CMK (cell line): ENCODE measurements at regions not wholly inside any gene's neighbourhood (a gene's known extent, or its start where the extent isn't known, plus 50 kb on each side); places are given as distances from the start of the nearest gene placed in this dataset.
"Not testable (repeated sequence)": the region's sequence is repeated elsewhere in the genome, so short reads cannot be mapped to it uniquely, and the experiment has no call there.

ENCODE experiments used
- DNase-seq: peaks from one replicate; pipeline ENCODE4 v3.0.0-alpha.2; 2010; ENCODE audit warnings: low read depth

- DNase-seq: peak; percentile 42
Observed at GRCh38 chr2:13698847-13699246, 933.7 kb upstream of the LRATD1 start.

GRCh38 chr2:13699939-13700338 lies 932.6 kb upstream of the LRATD1 start:
- not testable (repeated sequence) for DNase-seq

- no peak for DNase-seq
Observed at GRCh38 chr2:13711154-13711553, 921.4 kb upstream of the LRATD1 start.

GRCh38 chr2:13714466-13714865 lies 918.1 kb upstream of the LRATD1 start:
- no peak for DNase-seq

GRCh38 chr2:13725945-13726344 lies 906.6 kb upstream of the LRATD1 start:
- DNase-seq: no peak

- no peak for DNase-seq
Observed at GRCh38 chr2:13745330-13745729, 887.2 kb upstream of the LRATD1 start.

- DNase-seq: no peak
Observed at GRCh38 chr2:13751955-13752354, 880.6 kb upstream of the LRATD1 start.

GRCh38 chr2:13758412-13758811 lies 874.1 kb upstream of the LRATD1 start:
- DNase-seq: no peak

GRCh38 chr2:13768274-13768673 lies 864.2 kb upstream of the LRATD1 start:
- DNase-seq: no peak

GRCh38 chr2:13770279-13770678 lies 862.2 kb upstream of the LRATD1 start:
- DNase-seq: no peak

- DNase-seq: no peak
Observed at GRCh38 chr2:13779996-13780395, 852.5 kb upstream of the LRATD1 start.

- DNase-seq: no peak
Observed at GRCh38 chr2:13791019-13791547, 841.4 kb upstream of the LRATD1 start.

- DNase-seq: no peak
Observed at GRCh38 chr2:13806539-13806938, 826.0 kb upstream of the LRATD1 start.

- DNase-seq: no peak
Observed at GRCh38 chr2:13813236-13813635, 819.3 kb upstream of the LRATD1 start.

- no peak for DNase-seq
Observed at GRCh38 chr2:13818002-13818401, 814.5 kb upstream of the LRATD1 start.

- DNase-seq: no peak
Observed at GRCh38 chr2:13819896-13820295, 812.6 kb upstream of the LRATD1 start.

GRCh38 chr2:13821255-13821880 lies 811.1 kb upstream of the LRATD1 start:
- DNase-seq: no peak

- DNase-seq: no peak
Observed at GRCh38 chr2:13822365-13822764, 810.2 kb upstream of the LRATD1 start.

GRCh38 chr2:13826314-13826853 lies 806.1 kb upstream of the LRATD1 start:
- DNase-seq: no peak

GRCh38 chr2:13858626-13859025 lies 773.9 kb upstream of the LRATD1 start:
- DNase-seq: no peak

GRCh38 chr2:13868275-13868674 lies 764.2 kb upstream of the LRATD1 start:
- not testable (repeated sequence) for DNase-seq

GRCh38 chr2:13876491-13877037 lies 756.0 kb upstream of the LRATD1 start:
- no peak for DNase-seq

- DNase-seq: no peak
Observed at GRCh38 chr2:13877571-13877970, 754.9 kb upstream of the LRATD1 start.
